H9 (cell line): ENCODE measurements at regions not wholly inside any gene's neighbourhood (a gene's known extent, or its start where the extent isn't known, plus 50 kb on each side); places are given as distances from the start of the nearest gene placed in this dataset.

Experiments used
- DNase-seq: peaks from one replicate; pipeline ENCODE4 v3.0.0-alpha.2; 2017
- H2AFZ ChIP-seq: one replicate; pipeline ENCODE4 v1.6.1; 2013; ENCODE audit warnings: mild to moderate bottlenecking, low read length, control low read depth, moderate library complexity
- H2AK5ac ChIP-seq: 2 replicates; pipeline ENCODE4 v1.6.1; 2013; ENCODE audit warnings: low read length, control low read depth, mixed read lengths; ENCODE audit not compliant: insufficient read length
- H2BK120ac ChIP-seq: one replicate; pipeline ENCODE4 v1.6.1; 2013; ENCODE audit warnings: low read depth, mild to moderate bottlenecking, low read length, control low read depth, inconsistent platforms; ENCODE audit not compliant: poor library complexity, severe bottlenecking
- H2BK12ac ChIP-seq: 2 replicates; pipeline ENCODE4 v1.6.1; 2013; ENCODE audit warnings: low read length, control low read depth, mixed read lengths, low read depth; ENCODE audit not compliant: insufficient read length
- H2BK15ac ChIP-seq: 2 replicates; pipeline ENCODE4 v1.6.1; 2013; ENCODE audit warnings: low read depth, low read length, control low read depth
- H2BK20ac ChIP-seq: one replicate; pipeline ENCODE4 v1.6.1; 2013; ENCODE audit warnings: low read depth, mild to moderate bottlenecking, low read length, control low read depth, inconsistent platforms; ENCODE audit not compliant: poor library complexity, severe bottlenecking
- H2BK5ac ChIP-seq: 2 replicates; pipeline ENCODE4 v1.6.1; 2013; ENCODE audit warnings: low read length, control low read depth, mixed read lengths; ENCODE audit not compliant: insufficient read length
- H3K14ac ChIP-seq: 2 replicates; pipeline ENCODE4 v1.6.1; 2013; ENCODE audit warnings: low read length, control low read depth; ENCODE audit not compliant: insufficient read depth
- H3K18ac ChIP-seq: 2 replicates; pipeline ENCODE4 v1.6.1; 2013; ENCODE audit warnings: low read depth, mild to moderate bottlenecking, mixed read lengths, low read length, control low read depth; ENCODE audit not compliant: insufficient read length
- H3K23ac ChIP-seq: 2 replicates; pipeline ENCODE4 v1.6.1; 2013; ENCODE audit warnings: low read length, control low read depth, mixed read lengths, low read depth; ENCODE audit not compliant: insufficient read length
- H3K23me2 ChIP-seq: 2 replicates; pipeline ENCODE4 v1.6.1; 2013; ENCODE audit warnings: low read depth, mild to moderate bottlenecking, mixed read lengths, low read length, control low read depth; ENCODE audit not compliant: insufficient read length, poor library complexity, severe bottlenecking
- H3K27ac ChIP-seq: 2 replicates; pipeline ENCODE4 v1.5.1; 2013; ENCODE audit warnings: low read length, control low read depth, mixed read lengths, low read depth; ENCODE audit not compliant: insufficient read length
- H3K27me3 ChIP-seq: 2 replicates; pipeline ENCODE4 v1.6.1; 2013; ENCODE audit warnings: low read length, control low read depth, inconsistent platforms; ENCODE audit not compliant: insufficient read depth
- H3K4ac ChIP-seq: 2 replicates; pipeline ENCODE4 v1.6.1; 2013; ENCODE audit warnings: low read depth, mild to moderate bottlenecking, control low read depth, inconsistent platforms, low read length, moderate library complexity
- H3K4me1 ChIP-seq: 2 replicates; pipeline ENCODE4 v1.6.1; 2013; ENCODE audit warnings: low read length, control low read depth, inconsistent platforms; ENCODE audit not compliant: insufficient read depth
- H3K4me2 ChIP-seq: 2 replicates; pipeline ENCODE4 v1.6.1; 2013; ENCODE audit warnings: low read length, control low read depth, mixed read lengths; ENCODE audit not compliant: insufficient read length, insufficient read depth
- H3K56ac ChIP-seq: 2 replicates; pipeline ENCODE4 v1.6.1; 2013; ENCODE audit warnings: low read depth, mild to moderate bottlenecking, mixed read lengths, low read length, control low read depth; ENCODE audit not compliant: insufficient read length
- H3K79me1 ChIP-seq: 2 replicates; pipeline ENCODE4 v1.6.1; 2013; ENCODE audit warnings: low read depth, mild to moderate bottlenecking, moderate library complexity, low read length, control low read depth, inconsistent platforms; ENCODE audit not compliant: insufficient read depth, poor library complexity, severe bottlenecking
- H3K79me2 ChIP-seq: 2 replicates; pipeline ENCODE4 v1.6.1; 2013; ENCODE audit warnings: low read length, control low read depth, inconsistent platforms; ENCODE audit not compliant: insufficient read depth
- H3K9ac ChIP-seq: 2 replicates; pipeline ENCODE4 v1.6.1; 2013; ENCODE audit warnings: low read length, control low read depth, mixed read lengths; ENCODE audit not compliant: insufficient read length; ENCODE audit errors: extremely low read depth
- H3K9me3 ChIP-seq: one replicate; pipeline ENCODE4 v1.6.1; 2013; ENCODE audit warnings: low read depth, low read length, inconsistent platforms; ENCODE audit not compliant: control insufficient read depth
- H3T11ph ChIP-seq: one replicate; pipeline ENCODE4 v1.6.1; 2013; ENCODE audit warnings: mild to moderate bottlenecking, low read length, control low read depth, inconsistent platforms
- H4K20me1 ChIP-seq: one replicate; pipeline ENCODE4 v1.6.1; 2013; ENCODE audit not compliant: control insufficient read depth, insufficient read length, insufficient read depth
- H4K5ac ChIP-seq: 2 replicates; pipeline ENCODE4 v1.6.1; 2013; ENCODE audit warnings: low read depth, mild to moderate bottlenecking, mixed read lengths, low read length, control low read depth; ENCODE audit not compliant: insufficient read length
- H4K8ac ChIP-seq: replicated peaks from 2 replicates; pipeline ENCODE4 v1.6.1; 2013; ENCODE audit warnings: low read length, control low read depth, mixed read lengths, low read depth; ENCODE audit not compliant: insufficient read length
- H4K91ac ChIP-seq: 2 replicates; pipeline ENCODE4 v1.6.1; 2013; ENCODE audit warnings: low read depth, mild to moderate bottlenecking, moderate library complexity, mixed read lengths, low read length, control low read depth; ENCODE audit not compliant: insufficient read length
- H3K27ac Mint-ChIP-seq, 3 experiments: 2 replicates in 2 of 3; 3 replicates in 1 of 3; pipeline ENCODE4 v1.8.0; 2020 to 2021; ENCODE audit warnings: mixed read lengths in 3 of 3, mild to moderate bottlenecking in 1 of 3, moderate library complexity in 1 of 3
- H3K27me3 Mint-ChIP-seq: 2 replicates; pipeline ENCODE4 v1.8.0; 2021; ENCODE audit warnings: low read depth, mild to moderate bottlenecking, moderate library complexity, mixed read lengths
- H3K36me3 Mint-ChIP-seq, 3 experiments: 2 replicates in 2 of 3; 3 replicates in 1 of 3; pipeline ENCODE4 v1.8.0; 2020 to 2021; ENCODE audit warnings: low read depth in 3 of 3, mixed read lengths in 3 of 3; ENCODE audit not compliant: insufficient read depth in 1 of 3
- H3K4me1 Mint-ChIP-seq, 2 experiments: 2 replicates each; pipeline ENCODE4 v1.8.0; 2020; ENCODE audit warnings: mixed read lengths in 2 of 2
- H3K4me3 Mint-ChIP-seq, 2 experiments: 2 replicates in 1 of 2; 3 replicates in 1 of 2; pipeline ENCODE4 v1.8.0; 2020 to 2021; ENCODE audit warnings: mild to moderate bottlenecking in 2 of 2, mixed read lengths in 2 of 2, moderate library complexity in 1 of 2
- H3K9me3 Mint-ChIP-seq, 2 experiments: 2 replicates in 1 of 2; 3 replicates in 1 of 2; pipeline ENCODE4 v1.8.0; 2020; ENCODE audit warnings: mild to moderate bottlenecking in 2 of 2, mixed read lengths in 2 of 2, moderate library complexity in 1 of 2
- WGBS: extraction: QIAGEN DNeasy Blood & Tissue Kit; methylation state at CpG from one replicate; pipeline ENCODE4 v1.1.7; 2013; ENCODE audit warnings: missing lambda C conversion rate, low lambda C conversion rate, mixed read lengths; ENCODE audit not compliant: insufficient read length; ENCODE audit errors: extremely low coverage; 5-methylcytosine and 5-hydroxymethylcytosine counted together
- TF ChIP-seq, protein P1 (sequence below): fragments of 200-600 bp; sonication (generic); conservative IDR thresholded peaks from 3 replicates; pipeline ENCODE4 v1.8.0; 2021; ENCODE audit warnings: antibody characterized with exemption, mild to moderate bottlenecking

GRCh38 chr4:161008527-161008926, 1155.3 kb downstream of the FSTL5 start:
- H2BK20ac ChIP-seq: no peak overlapping the region
- H2BK5ac ChIP-seq: no peak overlapping the region
- no peak overlapping the region for H3K23ac ChIP-seq
- no peaks in the 10 kb centered on the region for H3K9me3 ChIP-seq
- no peaks in the 10 kb centered on the region for H3K79me1 ChIP-seq
- no peak overlapping the region for H3K4me2 ChIP-seq
- H4K5ac ChIP-seq: no peak overlapping the region
- no peak overlapping the region for H2BK120ac ChIP-seq
- no peak overlapping the region for H2BK12ac ChIP-seq
- TF ChIP-seq, protein P1, sequence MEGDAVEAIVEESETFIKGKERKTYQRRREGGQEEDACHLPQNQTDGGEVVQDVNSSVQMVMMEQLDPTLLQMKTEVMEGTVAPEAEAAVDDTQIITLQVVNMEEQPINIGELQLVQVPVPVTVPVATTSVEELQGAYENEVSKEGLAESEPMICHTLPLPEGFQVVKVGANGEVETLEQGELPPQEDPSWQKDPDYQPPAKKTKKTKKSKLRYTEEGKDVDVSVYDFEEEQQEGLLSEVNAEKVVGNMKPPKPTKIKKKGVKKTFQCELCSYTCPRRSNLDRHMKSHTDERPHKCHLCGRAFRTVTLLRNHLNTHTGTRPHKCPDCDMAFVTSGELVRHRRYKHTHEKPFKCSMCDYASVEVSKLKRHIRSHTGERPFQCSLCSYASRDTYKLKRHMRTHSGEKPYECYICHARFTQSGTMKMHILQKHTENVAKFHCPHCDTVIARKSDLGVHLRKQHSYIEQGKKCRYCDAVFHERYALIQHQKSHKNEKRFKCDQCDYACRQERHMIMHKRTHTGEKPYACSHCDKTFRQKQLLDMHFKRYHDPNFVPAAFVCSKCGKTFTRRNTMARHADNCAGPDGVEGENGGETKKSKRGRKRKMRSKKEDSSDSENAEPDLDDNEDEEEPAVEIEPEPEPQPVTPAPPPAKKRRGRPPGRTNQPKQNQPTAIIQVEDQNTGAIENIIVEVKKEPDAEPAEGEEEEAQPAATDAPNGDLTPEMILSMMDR: no peak
- H4K8ac ChIP-seq: no peak overlapping the region
- no peak overlapping the region for H3K4me3 Mint-ChIP-seq
- H3K14ac ChIP-seq: no peak overlapping the region
- no peak overlapping the region for H3K4ac ChIP-seq
- H3K79me2 ChIP-seq: no peaks in the 10 kb centered on the region
- H3K56ac ChIP-seq: no peak overlapping the region
- no peaks in the 10 kb centered on the region for H3K4me1 Mint-ChIP-seq
- H3K27ac ChIP-seq: no peak overlapping the region
- no peaks in the 10 kb centered on the region for H3K27me3 Mint-ChIP-seq
- no peaks in the 10 kb centered on the region for H3K27me3 ChIP-seq
- no peak overlapping the region for H3K18ac ChIP-seq
- H2AK5ac ChIP-seq: no peak overlapping the region
- H4K91ac ChIP-seq: no peak overlapping the region
- no peaks in the 10 kb centered on the region for H3K9me3 Mint-ChIP-seq
- no peaks in the 10 kb centered on the region for H3K4me1 ChIP-seq
- H3K9ac ChIP-seq: no peak overlapping the region
- no peaks in the 10 kb centered on the region for H3K23me2 ChIP-seq
- no peak overlapping the region for H3T11ph ChIP-seq
- H3K36me3 Mint-ChIP-seq: no peaks in the 10 kb centered on the region
- H3K27ac Mint-ChIP-seq: no peak overlapping the region
- DNase-seq: no peak
- H2BK15ac ChIP-seq: no peak overlapping the region
- H4K20me1 ChIP-seq: no peaks in the 10 kb centered on the region
- no CpG with 5 or more reads among the region's 2 CpGs for WGBS
- H2AFZ ChIP-seq: no peak overlapping the region
